ENCODE measurements at regions not wholly inside any gene's neighbourhood (a gene's known extent, or its start where the extent isn't known, plus 50 kb on each side); places are given as distances from the start of the nearest gene placed in this dataset.

- Histone ChIP-seq H3K4me3 (ENCODE audit: low read depth, low read length) (no peak overlapping the region), H3K36me3 (ENCODE audit: control insufficient read depth, insufficient read depth, low read length) (no peaks in the 10 kb centered on the region), H3K27me3 (ENCODE audit: control insufficient read depth, insufficient read depth, low read length) (peaks cover 3% of the 10 kb centered on the region)
- DNase-seq (ENCODE audit: low read depth), result no peak
- TF ChIP-seq CTCF (IDR thresholded peaks at IDR 0.05; ENCODE audit: insufficient read depth, low read length, poor library complexity, severe bottlenecking), result no peak
Observed at GRCh38 chr2:2825516-2826208, 494.6 kb upstream of the MYT1L start.

- no peak for TF ChIP-seq CTCF (IDR thresholded peaks at IDR 0.05; ENCODE audit: insufficient read depth, low read length, poor library complexity, severe bottlenecking)
- Histone ChIP-seq H3K36me3 (ENCODE audit: control insufficient read depth, insufficient read depth, low read length) (no peaks in the 10 kb centered on the region), H3K27me3 (ENCODE audit: control insufficient read depth, insufficient read depth, low read length) (peaks cover 3% of the 10 kb centered on the region), H3K4me3 (ENCODE audit: low read depth, low read length) (no peak overlapping the region)
- DNase-seq (ENCODE audit: low read depth), result no peak
Observed at GRCh38 chr2:2825062-2825461, 494.0 kb upstream of the MYT1L start.

GRCh38 chr2:2824588-2824987 lies 493.5 kb upstream of the MYT1L start:
- Histone ChIP-seq H3K36me3 (ENCODE audit: control insufficient read depth, insufficient read depth, low read length) (no peaks in the 10 kb centered on the region), H3K4me3 (ENCODE audit: low read depth, low read length) (no peak overlapping the region), H3K27me3 (ENCODE audit: control insufficient read depth, insufficient read depth, low read length) (peaks cover 3% of the 10 kb centered on the region)
- DNase-seq (ENCODE audit: low read depth), result no peak
- no peak for TF ChIP-seq CTCF (IDR thresholded peaks at IDR 0.05; ENCODE audit: insufficient read depth, low read length, poor library complexity, severe bottlenecking)

GRCh38 chr2:2823061-2823753 lies 492.1 kb upstream of the MYT1L start:
- no peak for DNase-seq (ENCODE audit: low read depth)
- TF ChIP-seq CTCF (IDR thresholded peaks at IDR 0.05; ENCODE audit: insufficient read depth, low read length, poor library complexity, severe bottlenecking), result no peak
- Histone ChIP-seq H3K27me3 (ENCODE audit: control insufficient read depth, insufficient read depth, low read length) (no peaks in the 10 kb centered on the region), H3K4me3 (ENCODE audit: low read depth, low read length) (no peak overlapping the region), H3K36me3 (ENCODE audit: control insufficient read depth, insufficient read depth, low read length) (no peaks in the 10 kb centered on the region)

GRCh38 chr2:2822143-2822542 lies 491.1 kb upstream of the MYT1L start:
- no peak for DNase-seq (ENCODE audit: low read depth)
- H3K4me3 ChIP-seq (ENCODE audit: low read depth, low read length), result no peak overlapping the region
- TF ChIP-seq CTCF (IDR thresholded peaks at IDR 0.05; ENCODE audit: insufficient read depth, low read length, poor library complexity, severe bottlenecking), result no peak
- no peaks in the 10 kb centered on the region for H3K27me3 ChIP-seq (ENCODE audit: control insufficient read depth, insufficient read depth, low read length)
- H3K36me3 ChIP-seq (ENCODE audit: control insufficient read depth, insufficient read depth, low read length), result no peaks in the 10 kb centered on the region

Measured in kidney epithelial cell (primary cell).